HFF-Myc (cell line): ENCODE measurements at regions not wholly inside any gene's neighbourhood (a gene's known extent, or its start where the extent isn't known, plus 50 kb on each side); places are given as distances from the start of the nearest gene placed in this dataset.

Source experiments
- DNase-seq: peaks from one replicate; pipeline ENCODE4 v3.0.0-alpha.2; 2011; ENCODE audit warnings: low read depth; ENCODE audit errors: extremely low read depth
- H3K4me3 ChIP-seq: replicated peaks from 2 replicates; pipeline ENCODE4 v1.5.1; 2011; ENCODE audit warnings: low read depth, mild to moderate bottlenecking, control low read depth, low read length
- CTCF ChIP-seq: IDR thresholded peaks from 2 replicates; pipeline ENCODE4 v1.5.1; 2012; ENCODE audit warnings: mild to moderate bottlenecking, low read depth, low read length, control low read depth; ENCODE audit errors: missing control alignments

- TF ChIP-seq CTCF: no peak
- DNase-seq: peak; percentile 45
- H3K4me3 ChIP-seq: no peak overlapping the region
These were observed 72.0 kb upstream of the ZCCHC2 start for GRCh38 chr18:62450546-62451410.

GRCh38 chr18:62452280-62452831 is 70.5 kb upstream of the ZCCHC2 start:
- H3K4me3 ChIP-seq: no peak overlapping the region
- TF ChIP-seq CTCF: no peak
- DNase-seq: no peak

- TF ChIP-seq CTCF: no peak
- no peak for DNase-seq
- no peak overlapping the region for H3K4me3 ChIP-seq
These were observed 69.0 kb upstream of the ZCCHC2 start for GRCh38 chr18:62453864-62454263.

GRCh38 chr18:62454527-62454926 is 68.3 kb upstream of the ZCCHC2 start:
- TF ChIP-seq CTCF: no peak
- H3K4me3 ChIP-seq: no peak overlapping the region
- no peak for DNase-seq

GRCh38 chr18:62455222-62455621 is 67.6 kb upstream of the ZCCHC2 start:
- no peak overlapping the region for H3K4me3 ChIP-seq
- DNase-seq: no peak
- no peak for TF ChIP-seq CTCF

- TF ChIP-seq CTCF: peak; percentile 4
- no peak for DNase-seq
These were observed 64.9 kb upstream of the ZCCHC2 start for GRCh38 chr18:62457877-62458276.

More at GRCh38 chr18:62457877-62458276, 64.9 kb upstream of the ZCCHC2 start:
- H3K4me3 ChIP-seq: no peak overlapping the region
